ENCODE measurements at regions not wholly inside any gene's neighbourhood (a gene's known extent, or its start where the extent isn't known, plus 50 kb on each side); places are given as distances from the start of the nearest gene placed in this dataset.

GRCh38 chrX:130974323-130974722, 71.3 kb upstream of the ENOX2 start:
- no peak for DNase-seq (ENCODE audit: low read depth)
- H3K4me1 ChIP-seq (ENCODE audit: control insufficient read depth, insufficient read depth, low read length): peaks cover 4% of the 10 kb centered on the region
- H3K4me3 ChIP-seq (ENCODE audit: low read length): no peak overlapping the region
- no peaks in the 10 kb centered on the region for H3K9me3 ChIP-seq (ENCODE audit: control insufficient read depth, low read length)
- H3K36me3 ChIP-seq (ENCODE audit: control insufficient read depth, insufficient read depth, low read length, severe bottlenecking): no peaks in the 10 kb centered on the region
- peaks cover 27% of the 10 kb centered on the region for H3K27me3 ChIP-seq (replicated peaks; ENCODE audit: control insufficient read depth, insufficient read depth, low read length)
- H3K9ac ChIP-seq (ENCODE audit: low read length): no peak overlapping the region

GRCh38 chrX:130975947-130976346, 72.9 kb upstream of the ENOX2 start:
- Histone ChIP-seq H3K9ac (ENCODE audit: low read length) (no peak overlapping the region), H3K27me3 (replicated peaks; ENCODE audit: control insufficient read depth, insufficient read depth, low read length) (peaks cover 24% of the 10 kb centered on the region), H3K4me3 (ENCODE audit: low read length) (no peak overlapping the region), H3K4me1 (ENCODE audit: control insufficient read depth, insufficient read depth, low read length) (peaks cover 4% of the 10 kb centered on the region), H3K9me3 (ENCODE audit: control insufficient read depth, low read length) (no peaks in the 10 kb centered on the region), H3K36me3 (ENCODE audit: control insufficient read depth, insufficient read depth, low read length, severe bottlenecking) (no peaks in the 10 kb centered on the region)
- peak; percentile 60 for DNase-seq (ENCODE audit: low read depth)

GRCh38 chrX:130981836-130982235, 76.3 kb upstream of the ARHGAP36 start:
- H3K27me3 ChIP-seq (replicated peaks; ENCODE audit: control insufficient read depth, insufficient read depth, low read length): peaks cover 29% of the 10 kb centered on the region
- DNase-seq (ENCODE audit: low read depth): no peak
- H3K9ac ChIP-seq (ENCODE audit: low read length): no peak overlapping the region
- H3K9me3 ChIP-seq (ENCODE audit: control insufficient read depth, low read length): no peaks in the 10 kb centered on the region
- H3K4me1 ChIP-seq (ENCODE audit: control insufficient read depth, insufficient read depth, low read length): no peaks in the 10 kb centered on the region
- H3K4me3 ChIP-seq (ENCODE audit: low read length): no peak overlapping the region
- H3K36me3 ChIP-seq (ENCODE audit: control insufficient read depth, insufficient read depth, low read length, severe bottlenecking): no peaks in the 10 kb centered on the region

- H3K27me3 ChIP-seq (replicated peaks; ENCODE audit: control insufficient read depth, insufficient read depth, low read length): peaks cover 29% of the 10 kb centered on the region
- no peaks in the 10 kb centered on the region for H3K4me1 ChIP-seq (ENCODE audit: control insufficient read depth, insufficient read depth, low read length)
- H3K9ac ChIP-seq (ENCODE audit: low read length): no peak overlapping the region
- H3K4me3 ChIP-seq (ENCODE audit: low read length): no peak overlapping the region
- H3K9me3 ChIP-seq (ENCODE audit: control insufficient read depth, low read length): no peaks in the 10 kb centered on the region
- no peak for DNase-seq (ENCODE audit: low read depth)
- H3K36me3 ChIP-seq (ENCODE audit: control insufficient read depth, insufficient read depth, low read length, severe bottlenecking): no peaks in the 10 kb centered on the region
These were observed 73.4 kb upstream of the ARHGAP36 start for GRCh38 chrX:130984782-130985181.

- peaks cover 39% of the 10 kb centered on the region for H3K27me3 ChIP-seq (replicated peaks; ENCODE audit: control insufficient read depth, insufficient read depth, low read length)
- H3K4me3 ChIP-seq (ENCODE audit: low read length): no peak overlapping the region
- H3K9ac ChIP-seq (ENCODE audit: low read length): no peak overlapping the region
- H3K4me1 ChIP-seq (ENCODE audit: control insufficient read depth, insufficient read depth, low read length): no peaks in the 10 kb centered on the region
- no peaks in the 10 kb centered on the region for H3K36me3 ChIP-seq (ENCODE audit: control insufficient read depth, insufficient read depth, low read length, severe bottlenecking)
- no peaks in the 10 kb centered on the region for H3K9me3 ChIP-seq (ENCODE audit: control insufficient read depth, low read length)
- DNase-seq (ENCODE audit: low read depth): no peak
These were observed 70.9 kb upstream of the ARHGAP36 start for GRCh38 chrX:130987241-130987640.

- Histone ChIP-seq H3K4me1 (ENCODE audit: control insufficient read depth, insufficient read depth, low read length) (no peaks in the 10 kb centered on the region), H3K9ac (ENCODE audit: low read length) (no peak overlapping the region), H3K27me3 (replicated peaks; ENCODE audit: control insufficient read depth, insufficient read depth, low read length) (peaks cover 44% of the 10 kb centered on the region), H3K4me3 (ENCODE audit: low read length) (no peak overlapping the region), H3K36me3 (ENCODE audit: control insufficient read depth, insufficient read depth, low read length, severe bottlenecking) (no peaks in the 10 kb centered on the region), H3K9me3 (ENCODE audit: control insufficient read depth, low read length) (no peaks in the 10 kb centered on the region)
- DNase-seq (ENCODE audit: low read depth): no peak
These were observed 67.4 kb upstream of the ARHGAP36 start for GRCh38 chrX:130990723-130991122.

GRCh38 chrX:130994671-130995070, 63.5 kb upstream of the ARHGAP36 start:
- Histone ChIP-seq H3K9ac (ENCODE audit: low read length) (no peak overlapping the region), H3K36me3 (ENCODE audit: control insufficient read depth, insufficient read depth, low read length, severe bottlenecking) (no peaks in the 10 kb centered on the region), H3K27me3 (replicated peaks; ENCODE audit: control insufficient read depth, insufficient read depth, low read length) (peaks cover 40% of the 10 kb centered on the region), H3K4me3 (ENCODE audit: low read length) (no peak overlapping the region), H3K4me1 (ENCODE audit: control insufficient read depth, insufficient read depth, low read length) (no peaks in the 10 kb centered on the region), H3K9me3 (ENCODE audit: control insufficient read depth, low read length) (no peaks in the 10 kb centered on the region)
- peak; percentile 24 for DNase-seq (ENCODE audit: low read depth)

GRCh38 chrX:130995439-130995838, 62.7 kb upstream of the ARHGAP36 start:
- H3K4me1 ChIP-seq (ENCODE audit: control insufficient read depth, insufficient read depth, low read length): no peaks in the 10 kb centered on the region
- no peak for DNase-seq (ENCODE audit: low read depth)
- no peak overlapping the region for H3K9ac ChIP-seq (ENCODE audit: low read length)
- H3K27me3 ChIP-seq (replicated peaks; ENCODE audit: control insufficient read depth, insufficient read depth, low read length): peaks cover 40% of the 10 kb centered on the region
- H3K9me3 ChIP-seq (ENCODE audit: control insufficient read depth, low read length): peaks cover under 1% of the 10 kb centered on the region
- no peaks in the 10 kb centered on the region for H3K36me3 ChIP-seq (ENCODE audit: control insufficient read depth, insufficient read depth, low read length, severe bottlenecking)
- no peak overlapping the region for H3K4me3 ChIP-seq (ENCODE audit: low read length)

GRCh38 chrX:130997314-130997713, 60.8 kb upstream of the ARHGAP36 start:
- DNase-seq (ENCODE audit: low read depth): no peak
- H3K9me3 ChIP-seq (ENCODE audit: control insufficient read depth, low read length): peaks cover 9% of the 10 kb centered on the region
- H3K4me1 ChIP-seq (ENCODE audit: control insufficient read depth, insufficient read depth, low read length): no peaks in the 10 kb centered on the region
- H3K27me3 ChIP-seq (replicated peaks; ENCODE audit: control insufficient read depth, insufficient read depth, low read length): peaks cover 44% of the 10 kb centered on the region
- no peaks in the 10 kb centered on the region for H3K36me3 ChIP-seq (ENCODE audit: control insufficient read depth, insufficient read depth, low read length, severe bottlenecking)
- no peak overlapping the region for H3K4me3 ChIP-seq (ENCODE audit: low read length)
- no peak overlapping the region for H3K9ac ChIP-seq (ENCODE audit: low read length)

GRCh38 chrX:130999360-130999759, 58.8 kb upstream of the ARHGAP36 start:
- peaks cover 15% of the 10 kb centered on the region for H3K9me3 ChIP-seq (ENCODE audit: control insufficient read depth, low read length)
- H3K27me3 ChIP-seq (replicated peaks; ENCODE audit: control insufficient read depth, insufficient read depth, low read length): peaks cover 38% of the 10 kb centered on the region
- no peak overlapping the region for H3K4me3 ChIP-seq (ENCODE audit: low read length)
- H3K4me1 ChIP-seq (ENCODE audit: control insufficient read depth, insufficient read depth, low read length): no peaks in the 10 kb centered on the region
- no peak for DNase-seq (ENCODE audit: low read depth)
- no peaks in the 10 kb centered on the region for H3K36me3 ChIP-seq (ENCODE audit: control insufficient read depth, insufficient read depth, low read length, severe bottlenecking)
- no peak overlapping the region for H3K9ac ChIP-seq (ENCODE audit: low read length)
